AG09309 (cell line): ENCODE measurements at regions not wholly inside any gene's neighbourhood (a gene's known extent, or its start where the extent isn't known, plus 50 kb on each side); places are given as distances from the start of the nearest gene placed in this dataset.

ENCODE experiments used
- DNase-seq: peaks from one replicate; pipeline ENCODE4 v3.0.0-alpha.2; 2010; ENCODE audit warnings: low read depth
- H3K4me3 ChIP-seq: 2 replicates; pipeline ENCODE4 v1.5.1; 2011; ENCODE audit warnings: mild to moderate bottlenecking, low read depth, low read length, moderate library complexity; ENCODE audit not compliant: control insufficient read depth
- TF ChIP-seq, protein P1 (sequence below): IDR thresholded peaks from 2 replicates; pipeline ENCODE4 v1.5.1; 2011; ENCODE audit warnings: mild to moderate bottlenecking, low read depth, low read length, inconsistent platforms; ENCODE audit not compliant: insufficient read depth, control insufficient read depth; ENCODE audit errors: missing control alignments

DNA sequence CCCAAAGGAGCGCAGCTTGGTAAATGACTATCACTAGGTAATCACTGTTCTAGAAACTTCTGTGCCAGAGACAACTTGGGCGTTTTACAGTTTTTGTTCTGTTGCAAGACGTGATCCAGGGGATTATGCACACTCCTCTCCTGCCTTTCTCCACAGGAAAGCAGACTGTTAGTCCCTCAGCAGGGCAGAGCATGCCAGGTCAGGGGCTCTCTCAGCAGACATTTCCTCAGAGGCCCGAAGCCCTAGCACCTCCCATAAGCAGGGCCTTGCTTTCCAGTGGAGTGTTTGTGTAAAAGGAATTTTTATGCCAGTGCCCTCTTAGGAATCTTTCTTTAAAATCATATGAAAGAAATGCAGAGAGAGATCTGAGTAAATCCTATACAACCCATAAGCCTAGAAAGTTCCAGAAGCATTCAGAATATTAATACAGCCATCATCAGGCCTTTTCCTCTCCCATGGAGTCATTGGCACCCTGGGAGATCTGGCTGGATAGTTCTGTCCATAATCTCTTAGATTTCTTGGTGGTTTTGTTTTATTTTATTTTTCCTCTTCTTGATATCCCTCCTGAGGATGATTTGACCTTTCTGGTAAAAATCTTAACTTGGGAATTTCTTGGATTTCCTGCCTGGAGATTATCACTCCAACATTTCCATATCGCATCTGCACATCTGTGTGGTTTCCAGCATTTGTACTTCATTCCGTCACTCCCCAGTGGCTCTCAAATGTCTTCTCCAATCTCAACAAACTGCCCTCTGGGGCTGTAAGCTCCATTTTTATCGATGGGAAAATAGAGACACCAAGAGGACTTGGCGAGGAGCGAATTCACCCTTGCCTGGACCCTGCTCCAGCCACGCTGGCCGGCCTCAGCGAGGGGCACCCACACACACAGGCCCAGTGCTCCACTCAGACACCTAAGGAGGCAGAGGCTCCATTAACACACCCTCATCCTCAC is 116.1 kb downstream of the PSMG1 start:
- H3K4me3 ChIP-seq: no peak overlapping the region
- TF ChIP-seq, protein P1, sequence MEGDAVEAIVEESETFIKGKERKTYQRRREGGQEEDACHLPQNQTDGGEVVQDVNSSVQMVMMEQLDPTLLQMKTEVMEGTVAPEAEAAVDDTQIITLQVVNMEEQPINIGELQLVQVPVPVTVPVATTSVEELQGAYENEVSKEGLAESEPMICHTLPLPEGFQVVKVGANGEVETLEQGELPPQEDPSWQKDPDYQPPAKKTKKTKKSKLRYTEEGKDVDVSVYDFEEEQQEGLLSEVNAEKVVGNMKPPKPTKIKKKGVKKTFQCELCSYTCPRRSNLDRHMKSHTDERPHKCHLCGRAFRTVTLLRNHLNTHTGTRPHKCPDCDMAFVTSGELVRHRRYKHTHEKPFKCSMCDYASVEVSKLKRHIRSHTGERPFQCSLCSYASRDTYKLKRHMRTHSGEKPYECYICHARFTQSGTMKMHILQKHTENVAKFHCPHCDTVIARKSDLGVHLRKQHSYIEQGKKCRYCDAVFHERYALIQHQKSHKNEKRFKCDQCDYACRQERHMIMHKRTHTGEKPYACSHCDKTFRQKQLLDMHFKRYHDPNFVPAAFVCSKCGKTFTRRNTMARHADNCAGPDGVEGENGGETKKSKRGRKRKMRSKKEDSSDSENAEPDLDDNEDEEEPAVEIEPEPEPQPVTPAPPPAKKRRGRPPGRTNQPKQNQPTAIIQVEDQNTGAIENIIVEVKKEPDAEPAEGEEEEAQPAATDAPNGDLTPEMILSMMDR: no peak
- DNase-seq: no peak

- TF ChIP-seq, protein P1: no peak
- no peak for DNase-seq
- H3K4me3 ChIP-seq: no peak overlapping the region
Measured at GRCh38 chr21:39065917-39066316, 117.3 kb downstream of the PSMG1 start.

- H3K4me3 ChIP-seq: no peak overlapping the region
- TF ChIP-seq, protein P1: no peak
- DNase-seq: no peak
Measured at GRCh38 chr21:39064325-39065012, 118.8 kb downstream of the PSMG1 start.

- TF ChIP-seq, protein P1: no peak
- no peak for DNase-seq
- no peak overlapping the region for H3K4me3 ChIP-seq
Measured at GRCh38 chr21:39063517-39063916, 119.7 kb downstream of the PSMG1 start.

GRCh38 chr21:39062196-39062595 is 121.1 kb downstream of the PSMG1 start:
- no peak for DNase-seq
- no peak overlapping the region for H3K4me3 ChIP-seq
- TF ChIP-seq, protein P1: no peak

DNA sequence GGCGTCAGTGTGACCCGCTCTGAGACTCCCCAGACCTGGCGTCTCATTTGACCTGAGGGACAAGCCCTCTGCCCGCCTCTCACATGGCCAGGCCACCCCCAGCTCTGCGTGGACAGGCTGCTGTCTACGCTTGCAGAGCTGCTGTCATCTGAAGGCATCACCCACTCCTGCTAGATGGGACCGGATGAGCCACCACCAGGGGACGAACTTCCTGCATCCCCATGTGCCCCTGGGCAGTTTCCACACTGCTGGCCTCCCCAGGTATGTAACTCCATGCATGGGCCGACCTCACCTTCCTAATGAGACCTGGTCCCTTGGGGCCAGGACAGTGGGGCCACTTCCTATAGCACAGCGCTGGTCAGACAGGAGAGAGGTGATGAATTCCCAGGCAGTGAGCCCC is 121.5 kb downstream of the PSMG1 start:
- DNase-seq: no peak
- H3K4me3 ChIP-seq: no peak overlapping the region
- TF ChIP-seq, protein P1: no peak
